SK-N-MC (cell line): ENCODE measurements at regions not wholly inside any gene's neighbourhood (a gene's known extent, or its start where the extent isn't known, plus 50 kb on each side); places are given as distances from the start of the nearest gene placed in this dataset.

ENCODE experiments used
- EZH2 ChIP-seq: fragments of 200-600 bp; sonication (generic); IDR thresholded peaks from one replicate; pipeline ENCODE4 v1.6.1; 2017; ENCODE audit warnings: antibody characterized with exemption
- POLR2AphosphoS5 ChIP-seq: IDR thresholded peaks from 2 replicates; pipeline ENCODE4 v1.6.1; 2012; ENCODE audit warnings: mild to moderate bottlenecking, low read depth, low read length, borderline replicate concordance

GRCh38 chr16:86196687-86197391, 297.9 kb downstream of the IRF8 start:
- no peak for TF ChIP-seq EZH2
- TF ChIP-seq POLR2AphosphoS5 = no peak
